Peyer's patch (tissue), 4 donors: ENCODE measurements at regions not wholly inside any gene's neighbourhood (a gene's known extent, or its start where the extent isn't known, plus 50 kb on each side); places are given as distances from the start of the nearest gene placed in this dataset.
A peak's percentile ranks its signal among the peaks of the same experiment; 100 is the strongest.
"Not testable (repeated sequence)": the region's sequence is repeated elsewhere in the genome, so short reads cannot be mapped to it uniquely, and the experiment has no call there.

ENCODE experiments used
- DNase-seq, 3 donors: peaks; one replicate each; pipeline ENCODE4 v3.0.0-alpha.2; 2017 to 2019
- H3K27ac ChIP-seq, 4 donors: fragments of 200-600 bp; sonication (generic); one replicate each; pipeline ENCODE4 v1.5.1; 2016 to 2019
- H3K27me3 ChIP-seq, 2 donors: fragments of 200-600 bp; sonication (generic); one replicate each; pipeline ENCODE4 v1.5.1; 2019
- H3K36me3 ChIP-seq, 3 donors: fragments of 200-600 bp; sonication (generic); one replicate each; pipeline ENCODE4 v1.5.1; 2016 to 2019
- H3K4me1 ChIP-seq, 4 donors: fragments of 200-600 bp; sonication (generic); one replicate each; pipeline ENCODE4 v1.5.1; 2016 to 2019
- H3K4me3 ChIP-seq, 4 donors: fragments of 200-600 bp; sonication (generic); 1 replicate in 3 of 4; 2 replicates in 1 of 4; pipeline ENCODE4 v1.5.1; 2016 to 2019; ENCODE audit warnings: mild to moderate bottlenecking in 1 of 4
- H3K9me3 ChIP-seq, 4 donors: fragments of 200-600 bp; sonication (generic); one replicate each; pipeline ENCODE4 v1.5.1; 2016 to 2019; ENCODE audit warnings: mild to moderate bottlenecking in 1 of 4
- CTCF ChIP-seq, 6 experiments: fragments of 450-650 bp in 4 of 6; fragments of 200-600 bp in 2 of 6; sonication (generic) in 1 of 6; IDR thresholded peaks; one replicate each; pipeline ENCODE4 v1.5.1; 2017 to 2019; ENCODE audit warnings: antibody characterized with exemption in 6 of 6, mild to moderate bottlenecking in 3 of 6, moderate library complexity in 1 of 6
- POLR2A ChIP-seq, 2 donors: fragments of 450-650 bp; IDR thresholded peaks; one replicate each; pipeline ENCODE4 v1.5.1; 2017; ENCODE audit warnings: antibody characterized with exemption in 2 of 2, mild to moderate bottlenecking in 2 of 2, moderate library complexity in 2 of 2

GRCh38 chr14:106511800-106512198, 985.4 kb downstream of the TMEM121 start:
- TF ChIP-seq CTCF (IDR thresholded peaks at IDR 0.05) (no peak), POLR2A (IDR thresholded peaks at IDR 0.05) (no peak)
- H3K27ac ChIP-seq, result peak overlapping the region in 3 of 4 donors; percentile 54 to 76 (median 56)
- no peaks in the 10 kb centered on the region for H3K4me1 ChIP-seq
- H3K9me3 ChIP-seq, result no peaks in the 10 kb centered on the region
- DNase-seq, result no peak
- H3K4me3 ChIP-seq, result no peak overlapping the region
- no peaks in the 10 kb centered on the region for H3K27me3 ChIP-seq
- H3K36me3 ChIP-seq, result no peaks in the 10 kb centered on the region

DNA sequence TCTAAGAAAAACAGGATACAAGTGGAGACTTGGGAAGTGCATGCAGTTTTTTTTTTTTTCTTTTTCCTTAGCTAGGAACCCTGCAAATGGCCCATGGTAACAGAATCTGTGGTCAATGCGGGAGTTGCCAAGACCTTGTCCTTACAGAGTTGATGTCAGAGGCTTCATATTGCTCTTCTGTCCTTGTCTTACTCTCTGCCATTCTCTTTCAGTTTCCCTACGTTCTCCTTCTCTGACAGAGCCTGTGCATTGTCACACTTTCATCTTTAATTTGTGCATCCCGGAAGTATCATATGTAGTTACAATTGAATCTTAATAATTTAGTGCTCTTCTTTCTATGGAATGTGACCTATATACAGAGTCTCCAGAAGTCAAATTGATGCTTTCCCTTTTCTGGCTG, 986.9 kb downstream of the TMEM121 start:
- H3K27me3 ChIP-seq, result no peaks in the 10 kb centered on the region
- no peaks in the 10 kb centered on the region for H3K36me3 ChIP-seq
- TF ChIP-seq CTCF (IDR thresholded peaks at IDR 0.05) (no peak), POLR2A (IDR thresholded peaks at IDR 0.05) (no peak)
- H3K4me3 ChIP-seq, result no peak overlapping the region
- DNase-seq, result no peak
- H3K4me1 ChIP-seq, result peaks cover 0 to 6% (median 0%) of the 10 kb centered on the region in 4 donors
- no peaks in the 10 kb centered on the region for H3K9me3 ChIP-seq
- no peak overlapping the region for H3K27ac ChIP-seq

GRCh38 chr14:106518054-106518943, 991.9 kb downstream of the TMEM121 start:
- peak in 2 of 3 donors; percentile 86 to 90 for DNase-seq
- TF ChIP-seq CTCF (IDR thresholded peaks at IDR 0.05) (peak; percentile 27 to 62 (median 43)), POLR2A (IDR thresholded peaks at IDR 0.05) (no peak)
- Histone ChIP-seq H3K4me1 (peaks cover 0 to 6% (median 0%) of the 10 kb centered on the region in 4 donors), H3K36me3 (no peaks in the 10 kb centered on the region), H3K27me3 (no peaks in the 10 kb centered on the region), H3K9me3 (no peaks in the 10 kb centered on the region), H3K27ac (peak overlapping the region in 1 of 4 donors; percentile 6), H3K4me3 (no peak overlapping the region)

DNA sequence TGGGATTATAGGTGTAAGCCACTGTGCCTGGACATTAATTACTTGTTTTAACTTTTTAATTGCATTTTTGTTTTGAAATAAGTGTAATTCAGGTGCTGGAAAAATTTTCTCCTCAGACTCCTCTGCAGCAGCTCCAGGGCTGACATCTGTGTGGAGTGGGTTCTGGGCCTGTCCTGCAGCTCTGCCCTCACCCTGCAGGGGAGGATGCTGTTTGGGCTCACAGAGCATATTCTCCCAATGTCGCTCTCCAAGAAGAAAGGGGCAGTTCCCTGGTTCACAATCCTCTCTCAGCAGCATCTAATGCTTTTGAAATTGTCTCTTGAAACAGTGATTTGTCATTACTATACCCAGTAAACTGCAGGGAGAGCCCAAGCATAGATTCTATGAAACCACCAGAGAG, 995.7 kb downstream of the TMEM121 start:
- not testable (repeated sequence) for H3K27me3 ChIP-seq, DNase-seq, H3K9me3 ChIP-seq, H3K36me3 ChIP-seq, H3K27ac ChIP-seq, H3K4me3 ChIP-seq, H3K4me1 ChIP-seq

GRCh38 chr14:106522990-106523389, 996.6 kb downstream of the TMEM121 start:
- no peaks in the 10 kb centered on the region for H3K9me3 ChIP-seq
- no peaks in the 10 kb centered on the region for H3K36me3 ChIP-seq
- no peaks in the 10 kb centered on the region for H3K27me3 ChIP-seq
- H3K4me1 ChIP-seq, result peaks cover 0 to under 1% (median 0%) of the 10 kb centered on the region in 4 donors
- no peak for TF ChIP-seq CTCF (IDR thresholded peaks at IDR 0.05)
- H3K27ac ChIP-seq, result no peak overlapping the region
- H3K4me3 ChIP-seq, result no peak overlapping the region
- no peak for DNase-seq

DNA sequence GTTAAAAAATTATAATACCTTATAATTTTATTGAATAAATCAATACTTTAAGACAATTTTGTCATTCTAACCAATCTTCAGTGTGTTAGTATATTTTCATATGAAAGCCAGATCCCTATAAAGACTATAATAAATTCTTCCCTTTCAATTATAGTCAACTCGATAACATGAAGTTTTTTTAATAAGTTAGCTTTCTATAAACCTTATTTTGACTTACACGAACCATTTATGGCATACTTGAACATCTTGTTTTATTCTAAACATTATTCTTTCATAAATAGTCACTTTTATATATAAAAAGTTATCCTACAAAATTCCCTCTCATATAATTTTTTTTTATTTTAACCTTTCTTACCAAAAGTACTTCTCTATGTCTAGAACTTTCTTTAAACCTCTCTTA, 1002.3 kb downstream of the TMEM121 start:
- TF ChIP-seq CTCF (IDR thresholded peaks at IDR 0.05) (no peak), POLR2A (IDR thresholded peaks at IDR 0.05) (no peak)
- Histone ChIP-seq H3K4me3 (no peak overlapping the region), H3K4me1 (no peaks in the 10 kb centered on the region), H3K27ac (no peak overlapping the region), H3K9me3 (peaks cover 0 to 4% (median 0%) of the 10 kb centered on the region in 4 donors), H3K27me3 (no peaks in the 10 kb centered on the region), H3K36me3 (no peaks in the 10 kb centered on the region)
- DNase-seq, result no peak
